UCSD-AML1 (cell line): ENCODE measurements at regions not wholly inside any gene's neighbourhood (a gene's known extent, or its start where the extent isn't known, plus 50 kb on each side); places are given as distances from the start of the nearest gene placed in this dataset.

Source experiments
- DNase-seq: peaks from one replicate; lab custom pipeline; 2025; ENCODE audit not compliant: unreplicated experiment; lab: John Stamatoyannopoulos, UW

DNA sequence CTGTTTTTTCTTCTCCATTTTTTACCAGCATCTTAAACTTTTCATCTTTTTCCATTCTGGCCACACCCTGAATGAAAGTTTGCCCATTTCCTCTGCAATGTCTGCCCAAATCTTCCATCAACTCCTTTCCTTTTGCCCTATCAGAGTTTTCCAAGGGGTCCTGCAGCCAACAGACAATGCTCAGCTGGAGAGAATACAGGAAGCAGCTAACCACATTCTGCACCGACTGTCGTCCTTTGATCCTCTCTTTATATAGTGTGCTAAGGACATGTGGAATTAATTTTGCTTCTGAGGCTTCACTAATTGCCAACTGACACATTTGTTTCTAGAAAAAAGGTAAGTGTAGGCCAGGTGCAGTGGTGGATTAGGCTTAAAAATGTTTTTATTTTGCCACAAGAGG, 50.5 kb upstream of the DLX2 start:
- no peak for DNase-seq

DNA sequence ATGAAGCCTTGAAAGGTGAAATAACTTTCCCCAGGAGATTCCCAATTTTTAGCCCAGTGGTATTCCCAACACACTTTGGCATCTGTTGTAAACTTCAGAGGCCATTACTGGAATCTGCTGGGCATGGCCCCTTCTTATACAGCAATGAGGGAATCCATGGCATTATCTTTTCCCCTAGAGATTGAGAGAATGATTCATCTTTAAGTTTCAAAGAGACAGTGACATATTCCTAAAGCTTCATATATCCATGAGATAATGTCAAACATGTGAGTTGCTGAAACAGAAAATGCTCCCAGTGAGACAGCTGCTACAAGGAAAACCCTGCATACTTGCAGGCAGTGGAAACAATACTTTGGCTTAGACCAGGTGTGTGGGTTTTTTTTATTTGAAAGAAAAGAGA, 51.1 kb upstream of the DLX2 start:
- DNase-seq: no peak

DNA sequence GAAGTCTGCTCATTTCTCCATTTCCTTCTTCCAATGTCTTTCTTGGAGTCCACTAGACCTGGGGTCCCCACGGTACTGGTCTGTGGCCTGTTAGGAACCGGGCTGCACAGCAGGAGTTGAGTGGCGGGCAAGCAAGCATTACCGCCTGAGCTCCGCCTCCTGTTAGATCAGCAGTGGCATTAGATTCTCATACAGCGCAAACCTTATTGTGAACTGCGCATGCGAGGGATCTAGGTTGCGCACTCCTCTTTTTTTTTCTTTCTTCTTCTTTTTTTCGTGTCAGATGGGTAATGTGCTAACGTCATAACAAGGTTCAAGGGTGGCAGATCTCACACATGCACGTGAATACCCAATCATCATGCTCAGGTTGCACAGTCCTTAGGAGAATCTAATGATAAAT, 53.1 kb upstream of the DLX2 start:
- DNase-seq: no peak

DNA sequence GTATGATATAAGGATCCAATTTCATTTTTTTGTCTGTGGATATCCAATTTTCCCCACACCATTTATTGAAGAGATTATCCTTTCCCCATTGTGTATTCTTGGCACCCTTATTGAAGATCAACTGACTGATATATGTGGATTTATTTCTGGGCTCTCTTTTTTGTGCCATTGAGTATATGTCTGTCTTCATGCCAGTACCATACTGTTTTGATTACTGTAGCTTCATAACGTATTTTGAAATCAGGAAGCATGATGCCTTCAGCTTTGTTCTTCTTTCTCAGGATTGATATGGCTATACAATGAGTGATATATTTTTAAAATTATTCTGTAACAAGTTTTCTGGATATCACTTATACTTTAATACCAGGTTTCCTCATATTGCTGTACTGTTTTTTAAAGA, 58.1 kb upstream of the DLX2 start:
- DNase-seq: no peak

DNA sequence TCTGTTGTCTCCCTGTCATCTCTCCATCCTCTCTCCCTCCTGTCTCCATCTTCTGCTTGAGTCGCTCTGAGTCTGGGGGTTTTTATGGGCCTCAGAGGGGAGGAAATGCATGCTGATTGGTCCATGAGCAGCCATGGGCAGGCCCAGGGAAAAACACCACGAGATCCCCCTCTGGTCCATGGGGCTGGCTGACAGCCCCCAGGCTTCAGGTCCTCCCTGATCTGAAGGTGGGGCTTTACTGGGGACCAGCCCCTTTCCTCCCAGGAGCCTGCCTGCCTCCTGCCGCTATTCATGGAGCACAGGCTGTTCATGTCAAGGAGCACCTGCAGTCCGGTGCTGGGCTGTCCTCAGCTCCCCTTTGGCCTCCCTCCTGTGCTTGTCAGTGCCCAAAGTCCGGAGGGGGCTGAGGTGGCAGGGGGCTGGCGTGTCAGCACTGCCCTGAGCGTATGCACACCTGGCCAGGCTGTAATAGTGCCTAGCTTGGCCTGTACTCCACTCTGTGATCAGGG, 59.6 kb upstream of the DLX2 start:
- DNase-seq: no peak

DNA sequence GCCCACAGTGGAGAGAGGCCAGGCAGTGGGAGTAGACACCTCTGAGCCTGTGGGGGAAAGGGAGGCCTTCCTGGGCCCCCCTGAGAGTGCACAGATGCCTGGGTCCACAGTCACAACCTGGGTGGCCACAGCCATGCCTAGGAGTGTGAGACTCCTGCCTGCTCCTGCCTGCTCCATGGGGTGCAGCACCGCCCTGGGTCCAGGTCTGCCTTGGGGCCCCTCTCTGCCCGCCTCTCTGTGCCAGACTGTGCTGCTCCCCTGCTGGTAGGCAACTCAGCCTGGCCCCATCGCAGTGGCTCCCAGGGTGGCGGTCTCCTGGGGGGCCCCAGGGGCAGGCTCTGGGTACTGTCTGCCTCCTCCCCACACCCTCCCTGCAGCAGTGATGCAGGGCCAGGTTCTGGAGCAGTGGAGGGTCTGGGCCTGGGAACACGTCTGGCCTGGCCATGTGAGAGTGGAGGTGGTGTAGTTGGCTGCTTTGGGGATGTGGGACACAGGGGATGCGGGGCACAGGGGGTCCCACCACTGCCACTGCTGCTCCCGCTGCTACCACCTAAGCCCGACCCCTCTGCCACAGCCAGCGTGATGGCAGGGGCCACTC, 60.1 kb upstream of the DLX2 start:
- DNase-seq: no peak

DNA sequence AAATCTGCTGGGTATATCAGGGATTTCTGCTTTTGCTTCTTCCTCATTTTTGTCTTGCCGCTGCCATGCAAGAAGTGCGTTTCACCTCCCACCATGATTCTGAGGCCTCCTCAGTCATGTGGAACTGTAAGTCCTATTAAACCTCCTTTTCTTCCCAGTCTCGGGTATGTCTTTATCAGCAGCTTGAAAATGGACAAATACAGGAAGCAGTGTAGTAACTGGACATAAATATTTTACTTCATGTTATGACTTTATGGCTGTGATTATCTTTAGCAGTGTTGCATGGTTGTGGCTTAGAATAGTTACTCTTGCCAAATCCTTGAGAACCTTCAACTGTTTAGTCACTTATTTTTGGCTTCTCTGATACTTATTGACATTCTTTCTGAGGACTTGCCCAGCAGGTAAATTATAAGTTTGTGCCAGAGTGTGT, 66.2 kb upstream of the DLX2 start:
- DNase-seq: no peak

DNA sequence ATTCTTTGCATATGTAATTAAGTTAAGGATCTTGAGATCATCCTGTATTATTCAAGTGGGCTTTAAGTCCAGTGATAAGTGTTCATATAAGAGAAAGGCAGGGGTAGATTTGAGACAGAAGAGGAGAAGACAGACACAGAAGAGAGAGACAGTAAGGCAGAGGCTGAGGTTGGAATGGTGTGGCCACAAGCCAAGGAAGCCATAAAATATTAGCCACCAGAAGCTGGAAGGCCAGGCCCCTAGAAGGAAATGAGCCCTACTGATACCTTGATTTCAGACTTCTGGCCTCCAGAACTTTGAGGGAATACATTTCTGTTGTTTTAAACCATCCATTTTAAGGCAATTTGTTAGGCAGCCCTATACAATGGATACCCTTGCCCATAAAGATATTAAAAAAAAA, 66.9 kb upstream of the DLX2 start:
- DNase-seq: no peak

DNA sequence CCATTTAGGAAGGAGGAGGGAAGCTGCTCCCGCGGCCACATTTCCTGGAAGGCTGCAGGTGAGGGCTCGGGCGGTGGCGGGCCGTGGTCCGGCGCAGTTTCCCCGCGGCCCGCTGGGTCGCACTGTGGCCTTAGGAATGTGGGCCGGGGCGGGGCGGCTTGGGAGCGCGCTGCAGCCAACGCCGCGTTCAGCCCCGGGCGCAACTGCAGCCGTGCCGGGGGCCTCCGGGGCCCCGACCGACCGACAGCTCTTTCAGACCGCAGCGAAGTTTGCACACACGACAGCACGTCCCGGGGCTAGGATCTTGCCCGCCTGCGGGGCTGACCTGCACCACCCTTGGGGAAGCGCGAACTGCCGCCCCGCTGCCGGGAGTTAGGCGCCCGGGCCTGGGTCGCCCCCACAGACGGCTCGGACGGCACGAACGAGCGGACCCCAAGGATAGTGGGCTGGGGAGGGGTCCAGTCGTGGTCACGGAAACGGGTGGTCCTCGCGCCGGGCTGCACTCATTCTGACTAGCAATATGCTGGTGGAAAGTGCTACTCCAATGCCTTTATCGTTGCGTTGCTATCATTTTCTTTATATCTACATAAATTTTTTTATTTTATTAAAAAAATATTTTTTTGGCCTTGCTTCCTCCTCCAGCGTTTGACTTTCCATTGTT, 69.9 kb upstream of the DLX2 start:
- peak; percentile 82 for DNase-seq

DNA sequence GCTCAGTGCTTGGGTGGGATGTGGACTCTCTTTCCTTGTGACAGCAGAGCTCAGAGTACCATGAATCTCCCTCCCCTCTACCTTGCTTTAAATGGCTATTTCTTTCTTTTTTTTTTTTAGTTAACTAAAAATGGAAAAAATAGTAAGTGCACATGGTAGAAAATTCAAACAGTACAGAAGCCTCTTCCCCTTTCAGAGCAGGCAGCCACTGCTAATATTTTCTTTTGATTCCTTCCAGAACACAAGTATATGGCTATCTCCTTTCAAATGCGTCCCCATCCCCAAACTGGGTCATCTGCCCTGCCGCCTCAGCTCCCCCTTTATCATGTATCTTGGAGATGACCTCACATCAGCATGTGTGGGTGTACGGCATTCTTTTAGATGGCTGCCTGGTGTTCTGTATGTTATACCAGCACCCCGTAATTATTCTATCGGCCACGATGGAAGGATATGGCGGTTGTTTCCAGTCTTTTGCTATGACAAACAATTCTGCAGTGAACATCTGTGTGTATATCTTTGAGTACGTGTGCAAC, 70.5 kb upstream of the DLX2 start:
- DNase-seq: no peak

DNA sequence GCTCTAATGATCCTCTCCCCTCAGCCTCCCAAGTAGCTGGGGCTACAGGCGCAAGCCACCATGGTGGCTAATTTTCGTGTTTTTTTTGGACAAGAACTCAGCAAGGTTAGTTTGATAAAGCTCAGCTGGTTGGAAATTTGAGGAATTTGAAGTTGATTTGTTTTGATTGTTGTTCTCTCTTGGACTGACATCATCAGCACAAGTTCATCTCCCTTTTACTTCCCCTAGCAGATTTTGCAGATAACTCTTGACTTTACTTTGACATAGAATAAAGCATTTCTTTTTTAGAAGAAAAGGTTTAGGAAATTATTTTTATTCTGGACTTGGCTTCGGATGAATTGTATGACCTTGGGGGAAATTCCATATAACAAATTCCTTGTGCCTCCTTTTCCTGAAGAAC, 74.9 kb upstream of the DLX2 start:
- DNase-seq: no peak

DNA sequence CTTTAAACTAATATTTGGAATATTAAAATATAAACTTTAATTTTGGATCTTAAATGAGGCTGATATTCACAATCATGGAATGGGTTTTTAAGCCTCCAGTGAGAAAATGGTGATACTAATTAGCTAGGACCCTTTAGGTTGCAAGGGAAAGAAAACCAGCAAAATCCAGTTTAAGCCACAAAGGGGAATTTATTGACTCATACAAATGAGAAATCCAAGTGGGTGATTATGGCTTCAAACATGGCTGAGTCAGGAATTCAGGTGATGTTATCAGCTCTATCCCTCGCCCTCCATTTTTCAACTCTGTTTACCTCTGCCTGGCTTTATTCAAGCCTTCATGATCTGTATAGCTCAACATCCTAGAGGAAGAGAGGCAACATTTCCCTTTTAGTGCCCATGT, 75.3 kb upstream of the DLX2 start:
- no peak for DNase-seq

DNA sequence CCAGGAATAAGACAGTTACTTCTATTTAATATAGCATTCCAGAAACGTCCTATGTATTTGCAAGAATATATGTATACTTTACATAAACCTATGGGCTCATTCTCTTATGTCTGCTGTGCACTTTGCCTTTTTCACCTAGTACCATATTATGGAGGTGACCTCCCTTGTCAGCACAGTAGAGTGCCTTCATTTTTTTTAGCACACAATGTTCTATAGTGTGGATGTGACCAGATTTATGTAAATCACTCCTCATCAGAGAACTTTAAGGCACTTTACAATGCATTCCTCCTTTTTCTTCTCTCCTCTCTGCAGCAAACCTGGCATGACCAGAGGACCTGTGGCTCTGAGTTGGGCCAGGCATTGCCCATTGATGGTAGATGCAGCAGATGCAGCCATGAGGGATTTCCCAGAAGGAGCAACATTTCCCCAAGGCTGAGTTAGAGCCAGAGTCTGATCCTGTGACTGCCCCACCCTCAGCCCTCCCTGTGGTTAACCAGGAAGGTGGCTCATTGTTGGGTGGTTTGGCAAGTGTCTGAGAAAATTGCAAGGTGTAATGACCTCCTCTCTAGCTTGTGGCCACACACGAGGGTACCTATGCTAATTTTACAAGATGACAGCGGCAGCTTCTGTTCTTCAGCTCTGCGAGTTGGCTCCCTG, 76.5 kb upstream of the DLX2 start:
- no peak for DNase-seq

DNA sequence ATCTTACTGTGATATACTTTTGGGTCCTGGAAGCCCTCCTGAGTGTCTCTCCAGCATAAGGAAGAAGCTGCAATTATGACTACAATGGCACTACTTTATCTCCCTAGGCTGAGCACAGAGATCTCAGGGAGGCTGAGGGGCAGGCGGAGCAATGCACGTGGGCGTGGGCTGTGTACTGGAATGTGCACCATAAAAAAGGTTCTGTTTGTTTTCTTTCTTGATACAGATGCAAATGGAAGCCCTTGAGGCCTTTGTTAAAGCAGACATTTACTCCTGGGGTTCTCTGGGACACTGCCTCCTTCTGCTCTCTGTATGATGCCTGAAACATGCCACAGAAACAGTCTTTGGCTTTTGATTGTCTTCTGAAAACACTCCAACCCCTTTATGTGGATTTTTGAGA, 79.1 kb upstream of the DLX2 start:
- DNase-seq: no peak

DNA sequence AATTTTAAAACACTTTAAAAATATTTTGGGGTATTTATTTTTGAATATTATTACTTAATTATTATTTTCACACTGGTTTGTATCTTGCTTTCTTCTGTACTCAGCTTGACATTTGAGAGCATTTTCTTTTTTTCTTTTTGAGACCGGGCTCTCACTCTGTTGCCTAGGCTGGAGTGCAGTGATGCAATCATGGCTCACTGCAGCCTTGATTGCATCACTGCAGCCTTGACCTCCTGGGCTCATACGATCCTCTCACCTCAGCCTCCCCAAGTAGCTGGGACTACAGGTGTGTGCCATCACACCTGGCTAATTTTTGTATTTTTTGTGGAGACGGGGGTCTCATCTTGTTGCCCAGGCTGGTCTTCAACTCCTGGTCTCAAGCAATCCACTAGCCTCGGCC, 79.9 kb upstream of the DLX2 start:
- no peak for DNase-seq

DNA sequence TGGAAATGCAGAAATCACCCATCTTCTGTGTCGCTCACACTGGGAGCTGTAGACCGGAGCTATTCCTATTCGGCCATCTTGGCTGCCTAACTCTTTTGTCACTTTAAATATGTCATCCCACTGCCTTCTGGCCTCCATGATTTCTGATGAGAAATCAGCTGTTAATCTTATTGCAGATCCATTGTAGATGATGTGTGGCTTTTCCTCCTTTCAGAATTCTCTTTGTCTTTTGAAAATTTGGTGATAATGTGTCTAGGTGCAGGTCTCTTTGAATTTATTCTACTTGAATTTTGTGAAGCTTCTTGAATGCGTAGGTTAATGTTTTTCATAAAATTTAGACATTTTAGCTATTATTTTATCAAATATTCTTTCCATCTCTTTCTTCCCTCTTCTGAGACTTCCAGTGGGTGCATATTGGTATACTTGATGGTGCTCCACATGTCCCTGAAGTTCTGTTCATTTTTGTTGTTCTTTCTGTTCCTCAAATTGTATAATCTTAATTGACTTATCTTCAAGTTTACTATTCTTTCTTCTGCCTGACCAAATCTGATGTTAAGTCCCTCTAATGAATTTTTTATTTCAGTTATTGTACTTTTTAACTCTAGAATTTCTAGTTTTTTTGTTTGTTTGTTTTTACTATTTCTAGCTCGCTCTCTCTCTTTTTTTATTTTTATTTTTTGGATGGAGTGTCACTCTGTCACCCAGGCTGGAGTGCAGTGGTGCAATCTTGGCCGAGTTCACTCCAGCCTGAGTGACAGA, 90.8 kb upstream of the DLX2 start:
- DNase-seq: no peak

DNA sequence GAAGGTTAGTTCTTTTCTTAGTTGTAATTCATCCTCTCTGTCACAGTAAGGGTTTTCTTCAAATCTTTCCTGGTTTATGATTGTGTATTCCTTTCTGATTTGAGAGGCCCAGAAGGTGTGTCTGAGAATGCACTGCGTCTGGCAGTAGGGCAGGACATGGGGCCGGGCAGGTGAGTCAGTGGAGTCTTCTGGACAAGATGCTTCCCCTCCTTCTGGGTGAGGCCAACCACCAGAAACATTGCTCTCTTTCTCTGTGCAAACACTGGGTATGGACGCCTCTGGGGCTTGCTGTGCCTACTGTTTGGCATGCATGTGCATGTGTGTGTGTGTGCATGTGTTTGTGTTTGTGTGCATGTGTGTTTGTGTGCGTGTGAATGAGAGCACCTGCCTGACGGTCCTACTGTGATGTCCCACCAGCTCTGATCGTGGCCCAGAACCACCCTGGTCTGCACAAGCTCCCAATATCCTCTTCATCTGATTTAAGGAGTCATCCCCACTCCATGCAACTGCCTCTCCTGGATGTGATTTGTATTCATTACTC, 93.2 kb upstream of the DLX2 start:
- no peak for DNase-seq

DNA sequence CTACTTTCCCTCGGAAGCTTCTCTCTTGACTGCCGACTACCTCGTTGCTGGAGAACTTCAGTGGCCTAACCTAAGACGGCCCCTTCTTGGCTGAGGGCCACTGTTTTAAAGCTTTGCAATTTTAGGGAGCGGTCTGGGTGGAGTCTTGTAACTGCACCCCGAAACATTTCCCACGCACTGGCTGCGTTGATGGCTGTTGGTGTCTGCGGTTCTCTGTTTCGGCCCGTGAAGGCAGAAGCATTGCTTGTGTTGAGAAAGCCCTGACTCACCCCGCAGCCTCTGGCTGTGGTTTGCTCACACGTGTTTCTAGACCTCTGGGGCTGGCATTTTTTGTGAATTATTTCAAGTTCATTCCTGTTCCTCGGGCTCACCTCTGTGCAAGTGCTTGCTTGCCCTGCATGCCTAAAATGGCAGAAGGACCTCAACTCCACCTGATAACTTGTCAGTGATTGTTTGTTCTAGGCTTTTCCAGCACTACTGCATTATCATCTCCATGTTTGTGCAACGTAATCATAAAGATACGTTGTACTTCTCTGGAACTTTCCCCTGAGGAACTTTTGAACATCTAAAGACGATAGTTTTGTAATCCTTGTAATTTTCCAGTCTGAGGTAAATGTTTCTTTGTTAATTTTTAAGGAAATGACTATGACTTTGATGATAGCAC, 94.2 kb upstream of the DLX2 start:
- no peak for DNase-seq

DNA sequence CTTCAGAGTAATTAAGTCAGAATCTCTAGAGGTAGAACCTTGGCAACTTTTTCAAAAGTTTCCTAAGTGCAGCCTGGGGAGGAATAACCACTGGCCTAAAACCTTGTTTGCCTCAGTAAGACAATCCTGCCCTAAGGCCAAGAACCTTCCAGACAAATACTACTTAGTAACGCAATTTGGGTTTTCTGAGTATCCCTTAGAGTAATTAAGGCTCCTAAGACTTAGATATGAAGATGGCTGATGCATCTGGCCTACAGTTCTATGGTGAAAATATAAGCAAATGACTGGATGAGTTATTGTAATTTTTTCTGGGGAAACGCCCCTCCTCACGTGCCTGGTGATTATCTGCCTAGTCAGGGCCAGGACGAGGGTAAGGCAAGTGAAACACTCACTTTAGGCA, 95.7 kb upstream of the DLX2 start:
- DNase-seq: no peak

DNA sequence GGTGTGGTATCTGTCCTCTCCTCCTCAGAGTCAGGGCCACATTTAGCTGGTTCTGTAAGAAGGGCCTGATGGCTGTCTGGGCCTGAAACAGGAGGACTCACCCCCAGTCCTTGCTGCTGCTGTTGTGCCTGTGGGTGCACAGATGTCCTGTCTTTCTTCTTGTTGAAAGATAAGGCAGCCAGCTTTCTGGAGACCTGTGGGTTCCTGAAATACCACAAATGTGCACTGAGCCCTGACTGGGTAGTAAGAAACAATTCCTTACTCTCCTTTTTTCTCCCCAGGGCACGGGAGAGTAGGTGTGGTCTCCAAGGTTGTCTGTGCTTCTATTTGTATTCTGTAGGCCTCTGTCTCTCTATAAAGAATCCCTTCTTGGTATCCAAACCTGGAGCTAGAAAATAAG, 96.2 kb upstream of the DLX2 start:
- no peak for DNase-seq
